Mesenchymal stem cell (in vitro differentiated cells and primary cell): ENCODE measurements at regions not wholly inside any gene's neighbourhood (a gene's known extent, or its start where the extent isn't known, plus 50 kb on each side); places are given as distances from the start of the nearest gene placed in this dataset.
"Not testable (repeated sequence)": the region's sequence is repeated elsewhere in the genome, so short reads cannot be mapped to it uniquely, and the experiment has no call there.

Source experiments
- DNase-seq: peaks from one replicate; pipeline ENCODE4 v3.0.0-alpha.2; 2013
- H2AFZ ChIP-seq: one replicate; pipeline ENCODE4 v1.6.1; 2013; ENCODE audit warnings: low read depth, mild to moderate bottlenecking, control low read depth, inconsistent platforms, low read length, moderate library complexity
- H2AK5ac ChIP-seq: 2 replicates; pipeline ENCODE4 v1.6.1; 2013; ENCODE audit warnings: low read length, moderate library complexity, mild to moderate bottlenecking, inconsistent platforms; ENCODE audit not compliant: severe bottlenecking
- H2BK120ac ChIP-seq: one replicate; pipeline ENCODE4 v1.6.1; 2013; ENCODE audit warnings: low read depth, mild to moderate bottlenecking, inconsistent platforms, low read length, moderate library complexity
- H2BK12ac ChIP-seq, 2 experiments: one replicate each; pipeline ENCODE4 v1.6.1; 2013; ENCODE audit warnings: inconsistent platforms in 2 of 2, low read length in 2 of 2, mild to moderate bottlenecking in 2 of 2, moderate library complexity in 2 of 2, control low read depth in 1 of 2
- H2BK15ac ChIP-seq: one replicate; pipeline ENCODE4 v1.6.1; 2013; ENCODE audit warnings: mild to moderate bottlenecking, low read depth, inconsistent platforms; ENCODE audit not compliant: poor library complexity, severe bottlenecking
- H2BK5ac ChIP-seq: 2 replicates; pipeline ENCODE4 v1.6.1; 2013; ENCODE audit warnings: low read depth, mild to moderate bottlenecking, low read length, control low read depth, inconsistent platforms; ENCODE audit not compliant: poor library complexity, severe bottlenecking
- H3K14ac ChIP-seq, 2 experiments: one replicate each; pipeline ENCODE4 v1.6.1; 2013; ENCODE audit warnings: inconsistent platforms in 2 of 2, low read length in 2 of 2, control low read depth in 1 of 2, mild to moderate bottlenecking in 1 of 2, moderate library complexity in 1 of 2
- H3K18ac ChIP-seq, 2 experiments: one replicate each; pipeline ENCODE4 v1.6.1; 2013; ENCODE audit warnings: inconsistent platforms in 2 of 2, low read length in 2 of 2, control low read depth in 1 of 2, low read depth in 1 of 2, mild to moderate bottlenecking in 1 of 2
- H3K23ac ChIP-seq, 2 experiments: one replicate each; pipeline ENCODE4 v1.6.1; 2013; ENCODE audit warnings: inconsistent platforms in 2 of 2, low read length in 2 of 2, mild to moderate bottlenecking in 2 of 2, moderate library complexity in 2 of 2, control low read depth in 1 of 2
- H3K27ac ChIP-seq: 2 replicates; pipeline ENCODE4 v1.5.1; 2013; ENCODE audit warnings: mild to moderate bottlenecking, moderate library complexity, low read length, control low read depth, inconsistent platforms; ENCODE audit not compliant: poor library complexity, severe bottlenecking
- H3K27me3 ChIP-seq, 2 experiments: 2 replicates each; pipeline versions ENCODE4 v1.6.1 to v1.7.0; 2013; ENCODE audit warnings: low read length in 2 of 2, mild to moderate bottlenecking in 2 of 2, moderate library complexity in 2 of 2, control low read depth in 1 of 2, inconsistent platforms in 1 of 2; ENCODE audit not compliant: control insufficient read depth in 1 of 2, insufficient read depth in 1 of 2
- H3K36me3 ChIP-seq, 2 experiments: 2 replicates each; pipeline versions ENCODE4 v1.6.1 to v1.7.0; 2013; ENCODE audit warnings: low read length in 2 of 2, control low read depth in 1 of 2, inconsistent platforms in 1 of 2, low read depth in 1 of 2, mild to moderate bottlenecking in 1 of 2; ENCODE audit not compliant: insufficient read depth in 2 of 2, control insufficient read depth in 1 of 2
- H3K4ac ChIP-seq, 2 experiments: one replicate each; pipeline ENCODE4 v1.6.1; 2013; ENCODE audit warnings: inconsistent platforms in 2 of 2, low read length in 2 of 2, mild to moderate bottlenecking in 2 of 2, moderate library complexity in 2 of 2, control low read depth in 1 of 2, low read depth in 1 of 2
- H3K4me1 ChIP-seq: 2 replicates; pipeline ENCODE4 v1.6.1; 2013; ENCODE audit warnings: low read depth, low read length, control low read depth; ENCODE audit not compliant: control insufficient read depth, insufficient read depth
- H3K4me2 ChIP-seq: 2 replicates; pipeline ENCODE4 v1.6.1; 2013; ENCODE audit warnings: low read length, mild to moderate bottlenecking, inconsistent platforms; ENCODE audit not compliant: poor library complexity, severe bottlenecking
- H3K4me3 ChIP-seq, 2 experiments: 2 replicates each; pipeline versions ENCODE4 v1.5.1 to v1.7.0; 2013; ENCODE audit warnings: low read length in 2 of 2, mild to moderate bottlenecking in 2 of 2, control low read depth in 1 of 2, low read depth in 1 of 2; ENCODE audit not compliant: insufficient read depth in 1 of 2
- H3K79me1 ChIP-seq: replicated peaks from 2 replicates; pipeline ENCODE4 v1.6.1; 2013; ENCODE audit warnings: mild to moderate bottlenecking, control low read depth, low read length, inconsistent platforms; ENCODE audit not compliant: poor library complexity, severe bottlenecking
- H3K9ac ChIP-seq: 2 replicates; pipeline ENCODE4 v1.7.0; 2013; ENCODE audit warnings: mild to moderate bottlenecking, low read length, moderate library complexity
- H3K9me3 ChIP-seq: 2 replicates; pipeline ENCODE4 v1.7.0; 2013; ENCODE audit warnings: mild to moderate bottlenecking, low read length; ENCODE audit not compliant: control insufficient read depth
- H4K8ac ChIP-seq: one replicate; pipeline ENCODE4 v1.6.1; 2013; ENCODE audit warnings: inconsistent platforms, mild to moderate bottlenecking, low read length, moderate library complexity
- H4K91ac ChIP-seq: one replicate; pipeline ENCODE4 v1.6.1; 2013; ENCODE audit warnings: mild to moderate bottlenecking, low read length, inconsistent platforms
- WGBS: methylation state at CpG from one replicate; pipeline ENCODE4 v1.1.7; 2013; ENCODE audit warnings: mixed read lengths; 5-methylcytosine and 5-hydroxymethylcytosine counted together

DNA sequence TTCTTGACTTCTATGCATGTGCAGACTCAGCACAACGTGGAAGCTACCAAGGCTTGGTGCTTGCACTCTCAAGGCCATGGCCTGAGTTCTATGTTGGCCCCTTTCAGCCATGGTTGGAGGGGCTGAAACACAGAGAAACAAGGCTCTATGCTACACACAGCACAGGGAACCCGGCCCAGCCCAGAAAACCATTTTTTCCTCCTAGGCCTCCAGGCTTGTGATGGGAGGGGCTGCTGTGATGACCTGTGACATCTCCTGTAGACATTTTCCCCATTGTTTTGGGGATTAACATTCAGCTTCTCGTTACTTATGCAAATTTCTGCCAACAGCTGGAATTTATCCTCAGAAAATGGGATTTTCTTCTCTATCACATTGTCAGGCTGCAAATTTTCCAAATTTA is 678.7 kb downstream of the KCNJ18 start:
- H2AK5ac ChIP-seq, H3K23ac ChIP-seq, H3K18ac ChIP-seq, H3K4me2 ChIP-seq, H2BK5ac ChIP-seq, H2AFZ ChIP-seq, H4K8ac ChIP-seq, H3K4me3 ChIP-seq, H3K36me3 ChIP-seq, H2BK120ac ChIP-seq, H4K91ac ChIP-seq, H3K4me1 ChIP-seq, H3K27me3 ChIP-seq, H3K27ac ChIP-seq, H3K4ac ChIP-seq, H3K79me1 ChIP-seq, H3K14ac ChIP-seq, H3K9ac ChIP-seq, DNase-seq, H3K9me3 ChIP-seq, H2BK12ac ChIP-seq, H2BK15ac ChIP-seq: not testable (repeated sequence)
- WGBS = 28% methylated on average over 3 of the region's 3 CpGs

- WGBS = 72% methylated on average over 6 of the region's 6 CpGs
- Histone ChIP-seq H3K27me3 (no peaks in the 10 kb centered on the region), H3K9me3 (peaks cover 3% of the 10 kb centered on the region), H3K36me3 (no peaks in the 10 kb centered on the region), H2BK12ac (no peak overlapping the region), H2BK15ac (no peak overlapping the region), H3K4me3 (no peak overlapping the region), H4K8ac (no peak overlapping the region), H3K23ac (no peak overlapping the region), H3K18ac (no peak overlapping the region), H3K27ac (no peak overlapping the region), H2AK5ac (no peak overlapping the region), H3K4me2 (no peak overlapping the region), H3K4ac (no peak overlapping the region), H3K14ac (no peak overlapping the region), H2BK120ac (no peak overlapping the region), H3K79me1 (no peaks in the 10 kb centered on the region), H3K9ac (no peak overlapping the region), H3K4me1 (no peaks in the 10 kb centered on the region), H2BK5ac (no peak overlapping the region), H2AFZ (no peak overlapping the region), H4K91ac (no peak overlapping the region)
- no peak for DNase-seq
Measured at GRCh38 chr17:22373911-22374310, 681.6 kb downstream of the KCNJ18 start.

DNA sequence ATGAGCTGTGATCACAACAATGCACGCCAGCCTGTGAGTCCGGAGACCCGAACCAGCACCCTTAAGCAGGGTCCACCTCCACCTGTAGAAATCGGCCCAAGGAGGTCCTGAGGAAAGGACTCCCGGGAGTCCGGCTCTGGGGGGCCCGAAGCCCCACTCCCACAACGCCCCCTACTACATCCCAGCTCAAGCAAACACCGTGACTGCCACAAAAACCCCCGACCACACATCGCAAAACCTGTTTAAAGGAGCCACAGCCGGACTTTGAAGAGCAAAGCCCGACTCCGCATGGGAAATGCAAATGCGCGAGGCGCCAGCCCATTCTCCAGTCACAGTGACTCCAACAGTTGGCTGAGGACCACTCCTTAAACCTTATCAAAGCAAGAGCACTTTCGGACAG is 682.4 kb downstream of the KCNJ18 start:
- DNase-seq = no peak
- Histone ChIP-seq H3K4me1 (no peaks in the 10 kb centered on the region), H2AFZ (no peak overlapping the region), H3K4ac (no peak overlapping the region), H3K14ac (no peak overlapping the region), H3K9ac (no peak overlapping the region), H2BK5ac (no peak overlapping the region), H2BK120ac (no peak overlapping the region), H2BK15ac (no peak overlapping the region), H2BK12ac (no peak overlapping the region), H3K36me3 (no peaks in the 10 kb centered on the region), H4K8ac (no peak overlapping the region), H3K23ac (no peak overlapping the region), H4K91ac (no peak overlapping the region), H3K4me3 (no peak overlapping the region), H2AK5ac (no peak overlapping the region), H3K27me3 (no peaks in the 10 kb centered on the region), H3K4me2 (no peak overlapping the region), H3K79me1 (no peaks in the 10 kb centered on the region), H3K18ac (no peak overlapping the region), H3K9me3 (peaks cover 3% of the 10 kb centered on the region), H3K27ac (no peak overlapping the region)
- WGBS = 79% methylated on average over 18 of the region's 18 CpGs

GRCh38 chr17:22376747-22377146 is 684.4 kb downstream of the KCNJ18 start:
- not testable (repeated sequence) for H4K8ac ChIP-seq, H3K36me3 ChIP-seq, H2BK5ac ChIP-seq, H3K4me3 ChIP-seq, H4K91ac ChIP-seq, H2AFZ ChIP-seq, H2BK120ac ChIP-seq, H3K23ac ChIP-seq, H2BK12ac ChIP-seq, DNase-seq, H3K27ac ChIP-seq, H3K79me1 ChIP-seq, H3K27me3 ChIP-seq, H2AK5ac ChIP-seq, H3K4ac ChIP-seq, H3K9me3 ChIP-seq, H3K4me1 ChIP-seq, H3K18ac ChIP-seq, H3K14ac ChIP-seq, H2BK15ac ChIP-seq, H3K9ac ChIP-seq, H3K4me2 ChIP-seq
- WGBS = no CpG with 5 or more reads among the region's 41 CpGs
